MCF 10A (cell line): ENCODE measurements at regions not wholly inside any gene's neighbourhood (a gene's known extent, or its start where the extent isn't known, plus 50 kb on each side); places are given as distances from the start of the nearest gene placed in this dataset.
A peak's percentile ranks its signal among the peaks of the same experiment; 100 is the strongest.

Source experiments
- BruUV-seq: library from RNA; stranded (reverse); fragments of 400-500 nt; replicated peaks from 2 replicates; lab custom pipeline; 2021; lab: Mats Ljungman, UMichigan
- CTCF ChIA-PET: fragments of 300-600 bp; sonication (Branson Sonifier 250); formaldehyde crosslinking; extraction: SDS; loops from one replicate; lab custom pipeline; 2021; ENCODE audit warnings: antibody characterized with exemption, inconsistent platforms; lab: Yijun Ruan, JAX
- POLR2A ChIA-PET: fragments of 300-600, 350-650 bp; sonication (Branson Sonifier 250); formaldehyde crosslinking; extraction: SDS; loops from one replicate; lab custom pipeline; 2020; ENCODE audit warnings: antibody characterized with exemption, inconsistent platforms; lab: Yijun Ruan, JAX
- DNase-seq: peaks from one replicate; pipeline ENCODE4 v3.0.0-alpha.2; 2018; ENCODE audit not compliant: unreplicated experiment
- H3K27ac Mint-ChIP-seq: one replicate; pipeline ENCODE4 v1.8.0; 2022; ENCODE audit warnings: mild to moderate bottlenecking, low read depth, mixed read lengths; ENCODE audit not compliant: unreplicated experiment
- H3K27me3 Mint-ChIP-seq: one replicate; pipeline ENCODE4 v1.8.0; 2022; ENCODE audit warnings: mixed read lengths; ENCODE audit not compliant: insufficient read depth, unreplicated experiment
- H3K36me3 Mint-ChIP-seq: one replicate; pipeline ENCODE4 v1.8.0; 2022; ENCODE audit warnings: mild to moderate bottlenecking, moderate library complexity, mixed read lengths; ENCODE audit not compliant: insufficient read depth, unreplicated experiment
- H3K4me1 Mint-ChIP-seq: one replicate; pipeline ENCODE4 v1.8.0; 2022; ENCODE audit warnings: mixed read lengths; ENCODE audit not compliant: insufficient read depth, unreplicated experiment
- H3K4me3 Mint-ChIP-seq: one replicate; pipeline ENCODE4 v1.8.0; 2022; ENCODE audit warnings: mild to moderate bottlenecking, moderate library complexity, mixed read lengths; ENCODE audit not compliant: unreplicated experiment
- H3K9me3 Mint-ChIP-seq: one replicate; pipeline ENCODE4 v1.8.0; 2022; ENCODE audit warnings: mixed read lengths; ENCODE audit not compliant: unreplicated experiment
- intact Hi-C: fragments of 100-400 bp; cut with micrococcal nuclease; formaldehyde crosslinking; loops from 2 replicates; pipeline ENCODE4 v1.14.1; 2022
- TF ChIP-seq, protein P1 (sequence below): fragments of 200-600 bp; IDR thresholded peaks from one replicate; pipeline ENCODE4 v1.8.0; 2022; ENCODE audit warnings: antibody characterized with exemption, mild to moderate bottlenecking; ENCODE audit not compliant: unreplicated experiment

DNA sequence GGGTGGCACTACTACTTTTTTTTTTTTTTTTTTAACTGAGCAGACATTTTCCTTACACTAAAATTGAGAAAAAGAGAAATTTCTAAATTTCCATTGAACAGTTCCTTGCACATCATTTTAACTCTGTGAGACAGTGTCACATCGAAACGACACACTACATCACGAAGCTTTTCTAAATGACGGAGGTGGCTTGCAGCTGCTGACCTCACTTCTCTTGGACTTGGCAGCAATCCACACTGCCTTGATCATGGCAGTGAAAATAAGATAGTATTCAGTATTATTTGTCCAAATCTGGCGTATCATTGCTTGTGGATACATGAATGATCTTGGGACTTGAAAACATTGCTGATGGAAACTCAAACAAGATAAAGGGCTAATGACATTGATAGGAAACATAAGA is 80.3 kb upstream of the CYYR1 start:
- Mint-ChIP-seq H3K36me3 (no peaks in the 10 kb centered on the region), H3K27ac (no peak overlapping the region), H3K27me3 (no peaks in the 10 kb centered on the region), H3K4me3 (no peak overlapping the region), H3K9me3 (no peaks in the 10 kb centered on the region), H3K4me1 (peaks cover 6% of the 10 kb centered on the region)
- no TSS peak for BruUV-seq
- DNase-seq = no peak
- intact Hi-C loops = no loop called here
- CTCF ChIA-PET = interaction anchor here (0.6 kb wide), 1 partner anchor 360 kb away, joined by 4 read pairs; no protein-coding TSS in a partner anchor
- POLR2A ChIA-PET = no interaction called here
- TF ChIP-seq, protein P1, sequence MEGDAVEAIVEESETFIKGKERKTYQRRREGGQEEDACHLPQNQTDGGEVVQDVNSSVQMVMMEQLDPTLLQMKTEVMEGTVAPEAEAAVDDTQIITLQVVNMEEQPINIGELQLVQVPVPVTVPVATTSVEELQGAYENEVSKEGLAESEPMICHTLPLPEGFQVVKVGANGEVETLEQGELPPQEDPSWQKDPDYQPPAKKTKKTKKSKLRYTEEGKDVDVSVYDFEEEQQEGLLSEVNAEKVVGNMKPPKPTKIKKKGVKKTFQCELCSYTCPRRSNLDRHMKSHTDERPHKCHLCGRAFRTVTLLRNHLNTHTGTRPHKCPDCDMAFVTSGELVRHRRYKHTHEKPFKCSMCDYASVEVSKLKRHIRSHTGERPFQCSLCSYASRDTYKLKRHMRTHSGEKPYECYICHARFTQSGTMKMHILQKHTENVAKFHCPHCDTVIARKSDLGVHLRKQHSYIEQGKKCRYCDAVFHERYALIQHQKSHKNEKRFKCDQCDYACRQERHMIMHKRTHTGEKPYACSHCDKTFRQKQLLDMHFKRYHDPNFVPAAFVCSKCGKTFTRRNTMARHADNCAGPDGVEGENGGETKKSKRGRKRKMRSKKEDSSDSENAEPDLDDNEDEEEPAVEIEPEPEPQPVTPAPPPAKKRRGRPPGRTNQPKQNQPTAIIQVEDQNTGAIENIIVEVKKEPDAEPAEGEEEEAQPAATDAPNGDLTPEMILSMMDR = no peak

DNA sequence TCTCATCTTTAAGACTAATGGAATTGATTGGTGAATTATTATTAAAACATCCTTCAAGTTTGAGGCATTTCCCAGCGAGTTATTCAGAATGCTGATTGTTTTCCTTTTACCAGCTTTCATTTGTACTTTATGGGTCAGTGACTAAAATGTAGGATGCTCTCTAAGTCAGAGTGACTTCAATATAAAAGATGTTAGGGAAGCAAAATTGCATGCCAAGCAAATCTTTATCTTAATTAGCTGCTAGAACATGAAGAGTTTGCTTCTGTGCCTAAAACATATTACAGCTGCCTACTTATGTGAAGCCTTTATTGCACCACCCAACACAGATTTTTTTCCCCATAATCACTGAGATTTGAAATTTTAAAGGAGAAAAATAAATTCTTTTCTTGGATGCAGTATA is 79.8 kb upstream of the CYYR1 start:
- POLR2A ChIA-PET = interaction anchor here (1.1 kb wide), 1 partner anchor 8 kb away, joined by 4 read pairs; no protein-coding TSS in a partner anchor
- no peaks in the 10 kb centered on the region for H3K36me3 Mint-ChIP-seq
- CTCF ChIA-PET = interaction anchor here (0.6 kb wide), 1 partner anchor 359 kb away, joined by 4 read pairs; no protein-coding TSS in a partner anchor
- no peak overlapping the region for H3K4me3 Mint-ChIP-seq
- H3K9me3 Mint-ChIP-seq = no peaks in the 10 kb centered on the region
- intact Hi-C loops = no loop called here
- H3K27me3 Mint-ChIP-seq = no peaks in the 10 kb centered on the region
- H3K27ac Mint-ChIP-seq = no peak overlapping the region
- BruUV-seq = no TSS peak
- TF ChIP-seq, protein P1 = no peak
- DNase-seq = no peak
- H3K4me1 Mint-ChIP-seq = no peaks in the 10 kb centered on the region

DNA sequence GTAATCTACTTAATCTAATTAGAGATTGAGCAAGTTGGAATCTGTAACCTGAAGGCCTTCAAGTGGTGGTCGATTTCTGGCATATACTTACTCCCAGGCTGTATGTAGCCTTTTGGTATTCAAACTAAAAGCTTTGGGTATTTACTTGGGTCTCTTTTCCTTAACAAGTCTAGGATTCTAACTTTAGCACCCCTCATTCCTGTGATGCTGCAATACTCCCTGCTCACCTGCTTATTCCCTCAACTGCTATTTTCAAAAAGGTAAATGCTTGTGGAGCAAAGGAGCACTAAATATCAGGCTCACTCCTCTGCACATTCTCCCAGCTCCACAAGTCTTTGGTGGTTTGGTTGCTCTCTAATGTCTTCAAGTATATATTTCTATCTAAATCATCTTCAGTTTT is 68.0 kb upstream of the CYYR1 start:
- intact Hi-C loops = no loop called here
- no peaks in the 10 kb centered on the region for H3K36me3 Mint-ChIP-seq
- TF ChIP-seq, protein P1 = no peak
- no TSS peak for BruUV-seq
- ChIA-PET CTCF (interaction anchor here (0.7 kb wide), 1 partner anchor 362 kb away, joined by 3 read pairs; no protein-coding TSS in a partner anchor), POLR2A (no interaction called here)
- H3K4me1 Mint-ChIP-seq = no peaks in the 10 kb centered on the region
- no peaks in the 10 kb centered on the region for H3K9me3 Mint-ChIP-seq
- no peak overlapping the region for H3K4me3 Mint-ChIP-seq
- DNase-seq = no peak
- no peaks in the 10 kb centered on the region for H3K27me3 Mint-ChIP-seq
- H3K27ac Mint-ChIP-seq = no peak overlapping the region

DNA sequence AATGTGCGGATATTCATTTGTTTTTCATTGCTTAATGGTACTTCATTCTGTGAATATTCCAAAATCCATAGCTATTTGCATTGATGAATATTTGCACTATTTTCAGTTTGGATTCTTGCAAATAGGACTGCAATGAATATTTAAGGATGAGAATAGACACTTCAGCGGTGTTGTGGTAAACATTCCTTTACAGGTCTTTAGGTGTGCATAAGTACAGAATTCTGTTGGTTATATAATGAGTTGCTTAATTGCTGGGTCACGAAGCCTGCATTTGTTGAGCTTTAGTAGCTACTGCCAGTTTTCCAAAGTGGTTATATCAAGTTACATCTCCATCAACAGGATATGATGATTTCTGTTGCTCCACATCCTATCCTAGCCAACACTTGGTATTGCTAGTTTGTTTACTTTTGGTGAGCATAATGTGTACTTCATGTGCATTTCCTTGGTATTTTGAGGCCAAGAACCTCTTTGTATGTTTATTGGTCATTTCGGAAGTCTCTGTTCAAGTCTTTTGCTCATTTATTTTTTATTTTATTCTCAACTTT is 64.2 kb upstream of the CYYR1 start:
- no peaks in the 10 kb centered on the region for H3K4me1 Mint-ChIP-seq
- TF ChIP-seq, protein P1 = no peak
- no peaks in the 10 kb centered on the region for H3K9me3 Mint-ChIP-seq
- no peaks in the 10 kb centered on the region for H3K27me3 Mint-ChIP-seq
- no peak overlapping the region for H3K27ac Mint-ChIP-seq
- peak; percentile 27 for DNase-seq
- H3K36me3 Mint-ChIP-seq = no peaks in the 10 kb centered on the region
- ChIA-PET POLR2A (interaction anchor here (1.3 kb wide), 1 partner anchor 20 kb away, joined by 3 read pairs; no protein-coding TSS in a partner anchor), CTCF (no interaction called here)
- BruUV-seq = no TSS peak
- intact Hi-C loops = no loop called here
- H3K4me3 Mint-ChIP-seq = no peak overlapping the region
